ENCODE measurements at regions not wholly inside any gene's neighbourhood (a gene's known extent, or its start where the extent isn't known, plus 50 kb on each side); places are given as distances from the start of the nearest gene placed in this dataset.

DNA sequence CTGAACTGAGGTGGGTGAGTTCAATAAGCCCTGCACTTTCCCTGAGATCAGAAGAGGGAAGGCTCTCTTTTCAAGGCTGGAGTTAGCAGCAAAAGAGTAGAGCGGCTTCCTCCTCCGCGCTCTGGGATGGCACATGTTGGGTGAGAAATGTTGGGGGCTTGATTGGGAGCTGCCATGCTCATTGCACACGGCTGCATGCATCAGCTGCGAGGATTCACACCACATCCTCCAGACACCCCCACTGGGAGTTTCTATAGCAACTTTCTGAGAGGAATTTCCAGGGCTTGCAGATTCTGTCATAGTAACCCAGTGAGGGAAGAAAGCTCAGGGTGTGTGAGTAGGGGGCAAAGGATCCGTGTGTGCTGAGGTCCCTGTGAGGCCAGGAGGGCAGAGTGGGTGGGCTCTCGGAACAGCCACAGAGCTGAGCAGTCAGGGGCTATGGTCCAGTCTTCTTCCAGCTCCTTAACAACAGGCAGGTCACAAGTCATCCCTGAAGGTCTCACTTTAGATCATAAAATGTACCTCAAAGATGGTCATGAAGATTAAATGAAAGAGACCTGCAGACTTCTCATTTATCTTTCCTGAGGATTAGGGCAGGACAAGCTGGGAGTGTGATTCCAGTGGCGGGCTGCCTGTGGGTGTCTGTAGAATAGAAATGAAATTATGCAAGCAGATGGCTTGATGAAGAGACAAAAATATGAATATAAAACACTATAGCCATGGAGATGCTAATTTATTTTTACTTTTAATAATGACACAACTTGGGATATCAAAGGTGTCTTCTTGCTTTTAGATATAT is 75.7 kb upstream of the CHRNA7 start:
- Histone ChIP-seq H3K36me3 (ENCODE audit: insufficient read depth, low read length) (no peaks in the 10 kb centered on the region), H3K27ac (no peak overlapping the region), H3K4me3 (no peak overlapping the region), H3K9ac (ENCODE audit: insufficient read length) (no peak overlapping the region), H3K9me3 (ENCODE audit: low read depth, low read length) (no peaks in the 10 kb centered on the region)
- DNase-seq (ENCODE audit: low read depth, low spot score) = no peak
- TF ChIP-seq POLR2AphosphoS5 (IDR thresholded peaks at IDR 0.05; ENCODE audit: borderline replicate concordance, low read depth, low read length) (no peak), EZH2 (IDR thresholded peaks at IDR 0.05) (no peak), FOXP2 (optimal IDR thresholded peaks at IDR 0.05; ENCODE audit: control extremely low read depth, extremely low read length, insufficient read depth) (no peak)

DNA sequence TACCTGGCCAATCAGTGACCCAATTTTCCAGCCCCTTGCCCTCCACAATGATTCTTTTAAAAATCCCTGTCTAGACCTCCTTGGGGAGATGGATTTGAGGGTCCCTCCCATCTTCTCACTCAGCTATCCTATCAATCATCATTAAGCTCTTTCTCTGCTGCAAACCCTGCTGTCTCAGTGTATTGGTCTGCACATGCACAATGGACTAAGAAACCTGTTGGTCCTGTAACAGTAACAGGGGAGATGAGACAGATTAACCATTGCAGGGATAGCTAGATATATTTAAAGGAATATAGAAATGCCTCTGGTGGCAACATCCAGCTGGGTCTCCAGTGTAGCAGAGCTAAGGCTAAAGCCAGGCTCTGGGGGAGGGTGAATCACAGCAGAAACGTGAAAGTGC is 74.6 kb upstream of the CHRNA7 start:
- no peaks in the 10 kb centered on the region for H3K9me3 ChIP-seq (ENCODE audit: low read depth, low read length)
- DNase-seq (ENCODE audit: low read depth, low spot score) = no peak
- no peak for TF ChIP-seq POLR2AphosphoS5 (IDR thresholded peaks at IDR 0.05; ENCODE audit: borderline replicate concordance, low read depth, low read length)
- TF ChIP-seq EZH2 (IDR thresholded peaks at IDR 0.05) = no peak
- TF ChIP-seq FOXP2 (optimal IDR thresholded peaks at IDR 0.05; ENCODE audit: control extremely low read depth, extremely low read length, insufficient read depth) = no peak
- no peaks in the 10 kb centered on the region for H3K36me3 ChIP-seq (ENCODE audit: insufficient read depth, low read length)
- H3K4me3 ChIP-seq = no peak overlapping the region
- no peak overlapping the region for H3K27ac ChIP-seq
- H3K9ac ChIP-seq (ENCODE audit: insufficient read length) = no peak overlapping the region

DNA sequence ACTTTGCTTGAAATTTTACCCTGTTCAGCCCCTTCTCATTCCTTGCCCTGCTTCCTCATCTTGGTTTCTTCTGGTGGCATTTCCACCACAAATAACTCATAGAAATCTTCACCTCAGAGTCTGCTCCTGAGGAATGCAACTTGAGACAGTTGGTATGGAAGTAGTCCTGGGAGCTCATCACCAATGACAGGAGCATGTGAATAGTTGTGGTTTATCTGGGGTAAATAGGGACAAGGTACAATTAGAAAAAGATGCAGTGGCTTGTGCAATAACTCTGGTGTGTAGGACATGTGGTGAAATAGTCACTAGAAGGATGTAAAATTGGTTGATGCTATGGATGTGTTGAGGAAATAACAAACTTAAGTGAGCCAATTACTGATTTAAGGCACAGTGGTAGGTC is 72.7 kb upstream of the CHRNA7 start:
- Histone ChIP-seq H3K4me3 (no peak overlapping the region), H3K9me3 (ENCODE audit: low read depth, low read length) (no peaks in the 10 kb centered on the region), H3K27ac (no peak overlapping the region), H3K36me3 (ENCODE audit: insufficient read depth, low read length) (no peaks in the 10 kb centered on the region), H3K9ac (ENCODE audit: insufficient read length) (no peak overlapping the region)
- no peak for TF ChIP-seq EZH2 (IDR thresholded peaks at IDR 0.05)
- no peak for TF ChIP-seq FOXP2 (optimal IDR thresholded peaks at IDR 0.05; ENCODE audit: control extremely low read depth, extremely low read length, insufficient read depth)
- no peak for TF ChIP-seq POLR2AphosphoS5 (IDR thresholded peaks at IDR 0.05; ENCODE audit: borderline replicate concordance, low read depth, low read length)
- DNase-seq (ENCODE audit: low read depth, low spot score) = no peak

DNA sequence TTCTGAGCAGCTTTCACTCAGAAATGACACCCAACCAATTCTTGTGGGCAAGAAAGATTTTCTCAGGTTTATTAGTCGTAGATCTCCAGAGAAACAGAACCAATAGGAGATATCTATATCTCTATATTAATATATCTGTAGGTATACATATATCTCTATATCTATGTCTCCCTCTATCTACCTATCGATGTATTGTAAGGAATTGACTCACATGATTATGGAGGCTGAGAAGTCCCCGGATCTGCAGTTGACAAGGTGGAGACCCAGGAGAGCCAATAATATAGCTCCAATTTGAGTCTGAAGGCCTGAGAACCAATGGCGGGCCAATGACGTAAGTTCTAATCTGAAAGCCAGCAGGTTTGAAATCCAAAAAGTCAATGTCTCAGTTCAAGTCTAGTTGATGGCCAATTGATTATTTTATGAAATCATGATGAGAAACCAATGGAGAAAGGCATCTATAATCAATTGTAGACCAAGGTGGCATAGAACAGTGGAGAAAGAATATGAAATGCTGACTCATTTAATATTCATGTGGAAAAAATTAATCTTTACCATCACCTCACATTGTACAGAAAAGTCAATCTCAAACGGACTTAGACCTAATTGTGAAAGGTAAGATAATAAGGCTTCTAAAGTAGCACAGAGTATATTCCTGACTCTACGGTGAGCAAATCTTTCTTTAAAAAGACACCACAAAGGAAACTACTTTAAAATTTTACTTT is 65.6 kb upstream of the CHRNA7 start:
- no peak overlapping the region for H3K9ac ChIP-seq (ENCODE audit: insufficient read length)
- no peaks in the 10 kb centered on the region for H3K36me3 ChIP-seq (ENCODE audit: insufficient read depth, low read length)
- no peaks in the 10 kb centered on the region for H3K9me3 ChIP-seq (ENCODE audit: low read depth, low read length)
- no peak for DNase-seq (ENCODE audit: low read depth, low spot score)
- H3K4me3 ChIP-seq = no peak overlapping the region
- H3K27ac ChIP-seq = no peak overlapping the region
- no peak for TF ChIP-seq EZH2 (IDR thresholded peaks at IDR 0.05)
- no peak for TF ChIP-seq FOXP2 (optimal IDR thresholded peaks at IDR 0.05; ENCODE audit: control extremely low read depth, extremely low read length, insufficient read depth)
- TF ChIP-seq POLR2AphosphoS5 (IDR thresholded peaks at IDR 0.05; ENCODE audit: borderline replicate concordance, low read depth, low read length) = no peak

DNA sequence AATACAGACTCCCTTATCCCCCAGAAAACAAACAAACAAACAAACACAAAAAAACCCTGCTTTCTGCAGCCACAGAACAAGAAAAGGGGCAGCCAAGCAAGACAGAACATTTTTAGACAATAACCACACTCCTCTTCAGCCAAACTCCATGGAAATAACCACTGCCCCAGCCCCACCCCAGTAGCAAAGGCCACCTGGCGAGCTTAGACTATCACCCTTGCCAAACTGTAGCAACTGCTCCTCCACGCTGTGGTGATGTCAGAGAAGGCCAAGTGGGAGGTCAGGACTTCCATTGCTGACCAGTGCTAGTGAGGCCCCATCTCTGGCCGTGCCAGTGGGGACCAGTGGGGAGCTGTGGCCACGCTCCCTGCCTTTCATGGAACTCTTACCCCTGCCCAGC is 60.3 kb upstream of the CHRNA7 start:
- Histone ChIP-seq H3K9me3 (ENCODE audit: low read depth, low read length) (no peaks in the 10 kb centered on the region), H3K27ac (no peak overlapping the region), H3K9ac (ENCODE audit: insufficient read length) (no peak overlapping the region), H3K36me3 (ENCODE audit: insufficient read depth, low read length) (no peaks in the 10 kb centered on the region), H3K4me3 (no peak overlapping the region)
- no peak for DNase-seq (ENCODE audit: low read depth, low spot score)
- no peak for TF ChIP-seq EZH2 (IDR thresholded peaks at IDR 0.05)

DNA sequence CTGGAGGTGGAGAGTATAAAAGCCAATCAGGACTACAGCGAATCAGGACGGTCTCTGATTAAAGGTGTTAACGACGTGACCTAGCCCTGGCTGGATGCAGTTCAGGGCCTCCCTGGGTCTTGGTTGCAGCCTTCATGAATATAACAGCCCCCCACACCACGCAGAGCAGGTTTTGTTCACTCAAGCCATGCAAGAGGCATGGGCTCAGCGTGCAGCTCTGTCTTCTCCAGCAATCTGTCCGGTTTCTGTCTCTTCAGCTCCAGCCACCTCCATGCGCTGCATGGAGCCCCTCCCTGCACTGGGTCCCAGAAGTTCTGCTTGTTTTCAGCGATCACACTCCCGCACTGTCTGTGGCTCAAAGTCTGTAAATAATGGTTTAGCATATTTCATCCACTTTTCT is 57.1 kb upstream of the CHRNA7 start:
- H3K9ac ChIP-seq (ENCODE audit: insufficient read length) = no peak overlapping the region
- no peak for TF ChIP-seq POLR2AphosphoS5 (IDR thresholded peaks at IDR 0.05; ENCODE audit: borderline replicate concordance, low read depth, low read length)
- TF ChIP-seq FOXP2 (optimal IDR thresholded peaks at IDR 0.05; ENCODE audit: control extremely low read depth, extremely low read length, insufficient read depth) = no peak
- TF ChIP-seq EZH2 (IDR thresholded peaks at IDR 0.05) = no peak
- H3K36me3 ChIP-seq (ENCODE audit: insufficient read depth, low read length) = no peaks in the 10 kb centered on the region
- no peak for DNase-seq (ENCODE audit: low read depth, low spot score)
- H3K4me3 ChIP-seq = no peak overlapping the region
- no peaks in the 10 kb centered on the region for H3K9me3 ChIP-seq (ENCODE audit: low read depth, low read length)
- H3K27ac ChIP-seq = no peak overlapping the region

DNA sequence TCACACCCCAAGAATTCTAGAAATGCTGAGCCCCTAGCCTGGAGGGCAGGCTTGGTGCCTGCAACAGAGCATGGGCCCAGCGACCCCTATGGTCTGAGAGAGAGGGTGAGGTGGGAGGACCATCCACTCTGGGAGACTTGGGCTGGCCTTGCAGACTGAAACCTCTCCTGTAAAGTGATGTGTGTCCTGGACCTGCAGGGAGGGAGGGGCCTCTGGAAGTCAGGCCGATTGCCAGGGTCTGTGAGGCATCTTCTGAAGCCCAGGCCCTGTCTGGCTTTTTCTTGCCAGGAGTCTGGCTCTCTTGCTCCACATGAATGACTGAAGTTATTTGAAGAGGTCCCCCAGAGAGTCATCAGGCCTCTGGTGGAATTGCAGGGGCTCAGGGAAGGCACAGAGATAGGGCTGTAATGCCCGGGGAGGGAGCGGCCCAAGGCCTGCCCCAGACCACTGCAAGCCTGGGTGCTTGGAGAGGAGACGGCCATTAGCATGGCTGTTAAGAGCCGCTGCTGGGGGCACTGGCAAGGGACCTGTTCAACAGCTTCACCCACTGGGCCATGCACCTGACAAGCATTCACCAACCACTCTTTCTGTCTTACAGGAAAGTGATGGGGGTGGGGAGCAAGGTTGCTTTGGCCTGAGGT is 56.0 kb upstream of the CHRNA7 start:
- TF ChIP-seq POLR2AphosphoS5 (IDR thresholded peaks at IDR 0.05; ENCODE audit: borderline replicate concordance, low read depth, low read length) = no peak
- TF ChIP-seq FOXP2 (optimal IDR thresholded peaks at IDR 0.05; ENCODE audit: control extremely low read depth, extremely low read length, insufficient read depth) = no peak
- DNase-seq (ENCODE audit: low read depth, low spot score) = no peak
- H3K9ac ChIP-seq (ENCODE audit: insufficient read length) = no peak overlapping the region
- H3K9me3 ChIP-seq (ENCODE audit: low read depth, low read length) = no peaks in the 10 kb centered on the region
- H3K4me3 ChIP-seq = no peak overlapping the region
- no peaks in the 10 kb centered on the region for H3K36me3 ChIP-seq (ENCODE audit: insufficient read depth, low read length)
- no peak overlapping the region for H3K27ac ChIP-seq
